Ovary (tissue), 3 donors: ENCODE measurements at regions not wholly inside any gene's neighbourhood (a gene's known extent, or its start where the extent isn't known, plus 50 kb on each side); places are given as distances from the start of the nearest gene placed in this dataset.

ENCODE experiments used
- EP300 ChIP-seq: sonication (generic); formaldehyde crosslinking; IDR thresholded peaks from one replicate; pipeline ENCODE4 v1.6.1; 2017; ENCODE audit warnings: antibody characterized with exemption
- POLR2A ChIP-seq: fragments of 450-650 bp; IDR thresholded peaks from one replicate; pipeline ENCODE4 v1.6.1; 2017; ENCODE audit warnings: antibody characterized with exemption, mild to moderate bottlenecking, moderate library complexity
- TF ChIP-seq, protein P1 (sequence below), 3 donors: fragments of 450-650 bp in 2 of 3; fragments of 200-600 bp in 1 of 3; IDR thresholded peaks; one replicate each; pipeline versions ENCODE4 v1.5.1 to v1.8.0; 2016 to 2022; ENCODE audit warnings: antibody characterized with exemption in 3 of 3, mild to moderate bottlenecking in 1 of 3
- donor health status: DM: no; HTN: no; CAD: no.

DNA sequence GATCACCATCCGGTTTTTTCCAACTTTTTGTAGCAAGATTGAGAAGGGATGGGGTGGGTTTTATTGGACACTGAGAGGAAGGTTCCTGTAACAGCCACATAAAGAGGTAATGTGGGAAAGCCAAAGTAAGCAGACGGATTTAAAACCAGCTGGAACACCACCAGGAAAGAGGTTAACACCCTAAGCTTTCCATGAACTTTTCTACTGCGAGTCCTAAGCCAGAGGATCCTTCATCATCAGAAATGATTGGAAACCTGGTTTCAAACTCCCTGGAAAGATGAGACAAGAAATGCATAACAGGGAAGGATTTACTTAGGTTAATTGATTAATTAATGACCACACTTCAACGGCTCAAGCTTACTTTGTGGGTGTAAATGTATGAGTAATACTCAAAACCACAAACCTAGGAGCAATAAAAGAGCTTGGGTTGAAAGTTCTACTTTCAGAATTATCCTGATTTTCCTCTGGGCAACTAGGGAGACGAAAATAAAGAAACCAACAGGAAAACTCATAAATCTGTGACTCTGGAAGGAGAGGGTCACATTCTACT lies 91.5 kb downstream of the COX18 start:
- TF ChIP-seq, protein P1, sequence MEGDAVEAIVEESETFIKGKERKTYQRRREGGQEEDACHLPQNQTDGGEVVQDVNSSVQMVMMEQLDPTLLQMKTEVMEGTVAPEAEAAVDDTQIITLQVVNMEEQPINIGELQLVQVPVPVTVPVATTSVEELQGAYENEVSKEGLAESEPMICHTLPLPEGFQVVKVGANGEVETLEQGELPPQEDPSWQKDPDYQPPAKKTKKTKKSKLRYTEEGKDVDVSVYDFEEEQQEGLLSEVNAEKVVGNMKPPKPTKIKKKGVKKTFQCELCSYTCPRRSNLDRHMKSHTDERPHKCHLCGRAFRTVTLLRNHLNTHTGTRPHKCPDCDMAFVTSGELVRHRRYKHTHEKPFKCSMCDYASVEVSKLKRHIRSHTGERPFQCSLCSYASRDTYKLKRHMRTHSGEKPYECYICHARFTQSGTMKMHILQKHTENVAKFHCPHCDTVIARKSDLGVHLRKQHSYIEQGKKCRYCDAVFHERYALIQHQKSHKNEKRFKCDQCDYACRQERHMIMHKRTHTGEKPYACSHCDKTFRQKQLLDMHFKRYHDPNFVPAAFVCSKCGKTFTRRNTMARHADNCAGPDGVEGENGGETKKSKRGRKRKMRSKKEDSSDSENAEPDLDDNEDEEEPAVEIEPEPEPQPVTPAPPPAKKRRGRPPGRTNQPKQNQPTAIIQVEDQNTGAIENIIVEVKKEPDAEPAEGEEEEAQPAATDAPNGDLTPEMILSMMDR (IDR thresholded peaks at IDR 0.05) = no peak
- TF ChIP-seq EP300 = no peak
- no peak for TF ChIP-seq POLR2A
